ENCODE measurements at regions not wholly inside any gene's neighbourhood (a gene's known extent, or its start where the extent isn't known, plus 50 kb on each side); places are given as distances from the start of the nearest gene placed in this dataset.

DNA sequence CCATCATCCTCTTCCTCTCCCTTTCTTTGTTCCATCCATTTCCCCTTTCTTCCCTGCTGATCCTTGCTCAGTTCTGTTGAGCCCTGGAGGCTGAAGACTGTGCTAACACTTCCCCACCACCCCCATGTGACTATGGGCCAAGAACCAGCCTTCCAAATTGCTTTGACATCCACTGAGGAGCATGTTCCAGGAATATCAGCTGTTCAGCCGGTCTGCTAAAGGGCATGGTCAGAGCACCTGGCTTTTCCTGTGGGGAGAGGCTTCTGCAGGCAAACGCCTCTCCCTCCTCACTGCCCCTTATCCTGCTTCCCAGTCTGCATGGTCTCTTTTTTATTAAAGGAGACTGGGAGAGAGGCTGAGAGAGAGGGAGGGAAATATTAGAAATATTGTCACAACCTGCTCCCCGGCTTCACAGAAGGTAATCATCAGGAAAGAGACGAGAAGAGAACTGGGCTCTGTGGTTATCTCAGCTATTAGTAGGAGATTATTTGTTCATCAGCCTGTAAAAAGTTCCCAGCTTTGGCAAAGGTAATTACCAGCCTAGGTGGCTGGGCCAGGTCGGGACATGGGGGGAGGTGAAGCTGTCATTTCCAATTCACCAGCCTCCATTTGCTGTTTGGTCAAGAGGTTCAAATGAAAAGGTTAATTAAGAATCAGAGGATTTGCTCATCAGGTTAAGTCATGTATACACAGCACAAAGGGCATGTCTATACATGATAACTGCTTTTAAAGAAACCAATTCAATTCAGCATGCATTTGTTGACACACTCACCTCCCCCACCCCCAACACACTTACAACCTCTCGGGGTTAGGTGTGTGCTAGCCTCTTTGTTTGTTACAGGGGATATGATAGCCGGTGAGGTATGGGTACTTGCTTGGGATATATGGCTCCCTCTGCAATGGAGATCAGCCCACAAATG lies 83.7 kb upstream of the CRHR1 start:
- Mint-ChIP-seq H3K27ac (no peak overlapping the region), H3K27me3 (peaks cover 60% of the 10 kb centered on the region), H3K4me3 (no peak overlapping the region), H3K9me3 (no peaks in the 10 kb centered on the region), H3K36me3 (ENCODE audit: low read depth) (no peaks in the 10 kb centered on the region), H3K4me1 (ENCODE audit: low read depth) (peaks cover 5% of the 10 kb centered on the region)
- no peak for DNase-seq

DNA sequence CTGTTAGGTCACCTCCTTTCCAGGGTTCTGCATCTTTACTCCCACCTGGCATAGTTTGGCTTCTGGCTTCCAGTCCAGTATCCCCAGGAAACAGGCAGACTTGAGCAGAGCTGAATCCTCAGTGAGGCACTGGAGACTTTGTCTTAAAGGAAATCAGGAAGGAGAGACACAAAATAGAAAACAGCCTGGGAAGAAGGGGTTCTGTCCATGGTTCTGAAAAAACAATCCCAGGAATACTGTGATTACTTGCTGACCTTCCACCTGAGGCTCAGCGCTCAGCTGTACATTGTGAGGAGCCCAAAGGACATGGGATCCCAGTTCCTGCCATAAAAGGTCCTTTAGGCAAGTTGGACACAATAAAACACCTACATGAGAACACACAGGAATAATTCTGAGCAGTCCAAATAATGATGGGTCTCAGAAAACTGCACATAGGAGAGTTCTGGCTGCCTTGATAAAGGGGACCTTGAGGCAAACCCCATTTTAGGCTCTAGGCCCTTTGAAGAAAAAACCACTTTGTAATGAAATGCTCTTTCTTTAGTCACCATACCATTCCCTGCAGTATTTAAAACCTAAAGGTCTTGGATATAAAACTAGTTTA lies 81.4 kb upstream of the CRHR1 start:
- peaks cover 13% of the 10 kb centered on the region for H3K4me1 Mint-ChIP-seq (ENCODE audit: low read depth)
- DNase-seq: no peak
- H3K27ac Mint-ChIP-seq: no peak overlapping the region
- H3K9me3 Mint-ChIP-seq: no peaks in the 10 kb centered on the region
- peaks cover 55% of the 10 kb centered on the region for H3K27me3 Mint-ChIP-seq
- no peak overlapping the region for H3K4me3 Mint-ChIP-seq
- H3K36me3 Mint-ChIP-seq (ENCODE audit: low read depth): no peaks in the 10 kb centered on the region

DNA sequence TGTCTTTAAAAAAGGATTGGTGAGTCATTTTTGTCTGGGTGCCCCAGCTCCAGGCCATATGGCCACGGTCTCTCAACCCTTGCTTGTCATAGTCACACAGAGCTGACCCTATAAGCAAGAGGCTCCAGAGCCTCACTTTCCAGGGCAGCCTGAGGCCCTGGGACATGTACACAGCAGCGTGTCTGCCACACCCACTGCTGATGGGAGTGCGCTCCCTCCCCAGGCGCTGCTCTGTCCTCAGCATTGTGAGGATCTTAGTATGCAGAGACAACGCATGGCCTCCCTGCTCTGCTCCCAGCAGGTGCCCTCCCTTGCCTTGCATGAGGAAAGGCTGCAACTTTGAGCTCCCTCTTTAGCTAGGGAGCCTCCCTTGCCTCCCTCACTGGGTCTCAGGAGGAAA lies 80.8 kb upstream of the CRHR1 start:
- Mint-ChIP-seq H3K36me3 (ENCODE audit: low read depth) (no peaks in the 10 kb centered on the region), H3K27me3 (peaks cover 61% of the 10 kb centered on the region), H3K27ac (no peak overlapping the region), H3K9me3 (no peaks in the 10 kb centered on the region), H3K4me3 (no peak overlapping the region), H3K4me1 (ENCODE audit: low read depth) (peaks cover 13% of the 10 kb centered on the region)
- DNase-seq: no peak

DNA sequence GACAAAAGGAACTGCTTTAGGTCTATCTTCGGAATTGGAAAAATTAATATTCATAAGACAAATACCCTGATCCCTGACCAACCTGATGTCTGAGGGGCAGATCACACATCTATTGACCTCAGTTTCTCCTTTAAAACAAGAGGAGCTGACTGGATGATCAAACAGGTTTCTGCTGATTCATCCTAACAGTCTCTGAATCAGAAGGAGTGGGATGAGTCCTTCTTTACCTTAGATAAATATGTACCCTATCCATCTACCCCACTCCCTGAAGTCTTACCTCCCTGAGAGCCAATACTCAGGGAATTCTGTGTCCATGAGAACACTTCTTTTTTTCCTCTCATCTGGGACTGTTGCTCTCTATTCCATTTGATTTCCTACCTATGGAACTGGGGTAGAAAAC lies 80.3 kb upstream of the CRHR1 start:
- Mint-ChIP-seq H3K36me3 (ENCODE audit: low read depth) (no peaks in the 10 kb centered on the region), H3K27me3 (peaks cover 61% of the 10 kb centered on the region), H3K27ac (no peak overlapping the region), H3K4me3 (no peak overlapping the region), H3K4me1 (ENCODE audit: low read depth) (peaks cover 13% of the 10 kb centered on the region), H3K9me3 (no peaks in the 10 kb centered on the region)
- no peak for DNase-seq

DNA sequence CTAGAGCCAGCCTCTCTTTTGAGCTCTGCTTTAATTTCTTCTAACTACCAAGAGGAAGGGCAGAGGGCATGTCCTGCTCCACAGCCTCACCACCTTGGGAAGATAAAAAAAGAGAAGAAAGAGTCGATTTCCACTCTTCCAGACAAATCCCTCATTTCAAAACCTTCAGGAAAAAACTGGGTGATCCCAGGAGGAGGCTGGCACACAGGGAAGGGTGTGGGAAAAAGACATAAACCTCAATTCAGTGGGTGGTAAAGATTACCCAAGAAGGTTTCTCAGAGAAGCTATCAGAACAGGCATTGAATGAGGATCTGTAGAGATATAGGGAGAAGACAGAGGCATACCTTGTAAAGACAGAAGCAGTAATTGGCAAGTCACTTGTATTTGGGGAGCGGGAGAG lies 79.9 kb upstream of the CRHR1 start:
- peaks cover 62% of the 10 kb centered on the region for H3K27me3 Mint-ChIP-seq
- DNase-seq: no peak
- H3K27ac Mint-ChIP-seq: no peak overlapping the region

DNA sequence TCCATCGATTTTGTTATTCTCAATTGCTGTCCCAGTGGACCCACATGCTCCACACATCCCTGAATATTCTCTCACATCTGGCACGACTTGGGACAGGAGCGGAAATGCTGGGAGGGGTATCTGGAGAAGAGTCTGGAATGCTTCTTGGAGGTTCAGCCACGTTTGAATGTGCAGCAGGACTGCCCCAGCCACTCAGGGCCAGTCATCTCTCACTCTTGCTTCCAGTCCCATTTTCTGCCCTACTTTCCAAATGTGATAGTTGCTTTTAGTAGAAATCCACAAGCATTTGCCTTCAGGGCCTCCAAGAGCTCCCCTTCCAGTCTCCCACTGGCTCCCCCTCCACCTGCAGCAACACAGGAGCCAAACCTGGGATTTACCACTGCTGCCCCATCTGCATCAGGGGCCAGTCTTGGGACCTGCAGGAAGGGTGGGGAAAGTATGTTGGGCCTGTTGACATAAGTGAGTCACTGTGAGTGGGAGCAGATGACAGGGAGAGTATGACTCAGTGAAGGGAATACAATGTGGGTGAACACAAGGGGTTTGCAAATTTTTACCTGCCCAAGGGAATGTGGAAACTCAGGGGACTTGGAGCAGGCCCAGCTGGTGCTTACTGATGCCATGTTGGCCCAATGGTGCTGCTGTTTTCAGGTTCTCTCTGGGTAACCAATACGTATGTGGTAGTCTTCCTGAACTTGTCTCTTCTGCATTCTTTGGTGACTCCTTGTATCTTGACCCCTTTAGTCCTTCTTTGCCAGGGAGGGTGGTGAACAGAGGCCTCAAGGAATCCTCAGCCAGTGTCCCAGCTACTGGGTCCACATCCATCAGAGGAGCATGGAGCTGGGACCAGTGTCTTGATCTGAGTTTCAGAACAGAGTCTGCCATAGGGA lies 78.8 kb upstream of the CRHR1 start:
- H3K9me3 Mint-ChIP-seq: no peaks in the 10 kb centered on the region
- no peak overlapping the region for H3K4me3 Mint-ChIP-seq
- H3K4me1 Mint-ChIP-seq (ENCODE audit: low read depth): peaks cover 13% of the 10 kb centered on the region
- H3K27ac Mint-ChIP-seq: no peak overlapping the region
- no peaks in the 10 kb centered on the region for H3K36me3 Mint-ChIP-seq (ENCODE audit: low read depth)
- H3K27me3 Mint-ChIP-seq: peaks cover 56% of the 10 kb centered on the region
- peak; percentile 30 for DNase-seq

More for the DNA sequence above, 79.9 kb upstream of the CRHR1 start:
- H3K4me3 Mint-ChIP-seq: no peak overlapping the region
- no peaks in the 10 kb centered on the region for H3K9me3 Mint-ChIP-seq
- H3K4me1 Mint-ChIP-seq (ENCODE audit: low read depth): peaks cover 13% of the 10 kb centered on the region
- no peaks in the 10 kb centered on the region for H3K36me3 Mint-ChIP-seq (ENCODE audit: low read depth)

DNA sequence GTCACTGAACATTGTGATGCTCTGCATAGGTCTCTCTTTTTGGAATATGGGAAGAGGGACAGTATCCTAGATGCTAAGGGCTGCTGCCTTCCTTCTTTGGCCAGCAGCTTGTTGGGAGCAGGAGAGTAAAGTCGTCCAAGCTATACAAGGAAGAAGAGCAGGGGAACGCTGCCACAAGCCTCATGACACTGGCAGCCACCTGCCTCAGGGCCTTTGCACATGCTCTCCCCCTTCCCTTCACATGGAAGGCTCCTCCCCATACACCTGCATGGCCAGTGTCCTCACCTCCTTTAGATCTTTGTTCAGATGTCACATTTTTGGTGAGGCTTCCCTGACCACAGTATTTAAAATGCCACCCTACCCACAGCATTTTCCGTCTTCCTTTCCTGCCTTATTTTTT lies 78.1 kb upstream of the CRHR1 start:
- Mint-ChIP-seq H3K27ac (no peak overlapping the region), H3K36me3 (ENCODE audit: low read depth) (no peaks in the 10 kb centered on the region), H3K4me3 (no peak overlapping the region), H3K9me3 (no peaks in the 10 kb centered on the region), H3K4me1 (ENCODE audit: low read depth) (peaks cover 13% of the 10 kb centered on the region), H3K27me3 (peaks cover 53% of the 10 kb centered on the region)
- DNase-seq: no peak

DNA sequence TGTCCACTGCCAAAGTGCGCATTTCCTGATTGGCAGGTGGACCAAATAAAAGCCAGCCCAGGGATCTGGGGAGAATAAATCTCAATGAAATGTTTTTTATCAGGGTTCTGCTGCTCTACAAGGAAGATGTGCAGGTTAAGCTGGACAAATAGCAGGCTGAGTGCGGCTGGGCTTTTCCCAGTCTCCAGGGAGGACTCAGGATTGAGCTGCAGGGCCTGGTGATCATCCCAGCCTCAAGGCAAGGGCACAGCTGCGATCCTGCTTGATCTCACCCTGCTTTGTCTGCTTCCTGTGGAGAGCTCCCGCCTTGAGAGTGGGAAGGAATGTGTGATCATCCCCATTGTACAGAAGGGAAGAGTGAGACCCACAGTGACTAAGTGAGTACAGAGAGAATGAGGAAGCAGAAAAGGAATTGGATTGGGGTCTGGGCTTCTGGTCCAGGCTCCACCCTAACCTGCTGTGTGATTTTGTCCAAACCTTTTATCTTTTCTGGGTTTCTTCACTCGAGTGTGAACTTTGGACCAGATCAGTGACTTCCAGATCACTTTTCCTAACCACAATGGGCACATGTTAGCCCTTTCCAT lies 75.3 kb upstream of the CRHR1 start:
- Mint-ChIP-seq H3K36me3 (ENCODE audit: low read depth) (no peaks in the 10 kb centered on the region), H3K9me3 (no peaks in the 10 kb centered on the region), H3K4me3 (no peak overlapping the region), H3K4me1 (ENCODE audit: low read depth) (peaks cover 13% of the 10 kb centered on the region), H3K27ac (no peak overlapping the region), H3K27me3 (peaks cover 44% of the 10 kb centered on the region)
- DNase-seq: no peak

DNA sequence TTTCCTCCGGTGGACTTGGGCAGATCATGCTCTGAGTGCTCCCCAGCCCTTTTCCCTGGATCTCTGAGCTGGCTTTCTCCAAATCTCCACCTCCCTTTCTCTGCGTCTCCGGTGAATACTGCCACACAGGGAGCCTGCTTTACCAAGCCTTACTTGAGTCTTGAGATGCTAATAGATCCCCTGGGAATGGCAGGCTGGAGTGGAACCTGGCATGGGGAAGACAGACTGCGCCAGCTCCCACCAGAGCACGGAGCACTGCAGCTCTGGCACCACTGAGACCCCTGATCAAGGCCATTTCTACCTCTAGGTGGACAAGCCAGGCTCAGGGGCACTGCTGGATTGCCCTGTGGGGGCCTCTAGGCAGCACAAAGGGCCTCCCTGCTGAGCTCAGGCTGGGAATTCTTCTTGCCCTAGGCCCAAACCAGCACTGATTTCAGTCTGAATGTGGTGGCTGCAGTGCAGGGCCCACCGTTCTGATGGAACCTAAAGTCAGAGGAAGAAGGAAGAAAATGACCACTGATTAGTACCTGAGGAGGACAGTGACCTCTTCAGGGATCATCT lies 74.3 kb upstream of the CRHR1 start:
- no peak overlapping the region for H3K27ac Mint-ChIP-seq
- no peak overlapping the region for H3K4me3 Mint-ChIP-seq
- H3K9me3 Mint-ChIP-seq: no peaks in the 10 kb centered on the region
- H3K4me1 Mint-ChIP-seq (ENCODE audit: low read depth): peaks cover 13% of the 10 kb centered on the region
- no peaks in the 10 kb centered on the region for H3K36me3 Mint-ChIP-seq (ENCODE audit: low read depth)
- DNase-seq: no peak
- H3K27me3 Mint-ChIP-seq: peaks cover 37% of the 10 kb centered on the region

DNA sequence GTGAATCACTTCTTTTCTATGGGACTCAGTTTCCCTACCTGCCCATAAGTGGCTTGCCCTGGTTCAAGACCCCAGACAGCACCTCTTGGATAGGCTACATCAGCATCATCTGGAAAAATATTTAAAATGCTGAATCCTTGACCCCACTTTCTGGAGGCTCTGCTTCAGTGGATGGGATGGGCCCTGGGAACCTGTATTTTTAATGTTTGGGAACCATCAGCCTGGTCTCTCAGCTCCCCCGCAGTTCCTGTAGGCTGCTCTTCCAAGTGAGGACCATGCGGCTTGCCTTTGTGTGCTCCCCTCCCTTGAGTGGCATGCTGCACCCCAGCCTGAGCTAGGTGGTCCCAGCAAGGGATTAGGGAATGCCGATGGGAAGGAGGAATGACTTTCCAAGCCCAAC lies 68.3 kb upstream of the CRHR1 start:
- no peaks in the 10 kb centered on the region for H3K36me3 Mint-ChIP-seq (ENCODE audit: low read depth)
- no peak overlapping the region for H3K27ac Mint-ChIP-seq
- H3K4me1 Mint-ChIP-seq (ENCODE audit: low read depth): no peaks in the 10 kb centered on the region
- peaks cover 35% of the 10 kb centered on the region for H3K27me3 Mint-ChIP-seq
- no peaks in the 10 kb centered on the region for H3K9me3 Mint-ChIP-seq
- no peak for DNase-seq
- no peak overlapping the region for H3K4me3 Mint-ChIP-seq

DNA sequence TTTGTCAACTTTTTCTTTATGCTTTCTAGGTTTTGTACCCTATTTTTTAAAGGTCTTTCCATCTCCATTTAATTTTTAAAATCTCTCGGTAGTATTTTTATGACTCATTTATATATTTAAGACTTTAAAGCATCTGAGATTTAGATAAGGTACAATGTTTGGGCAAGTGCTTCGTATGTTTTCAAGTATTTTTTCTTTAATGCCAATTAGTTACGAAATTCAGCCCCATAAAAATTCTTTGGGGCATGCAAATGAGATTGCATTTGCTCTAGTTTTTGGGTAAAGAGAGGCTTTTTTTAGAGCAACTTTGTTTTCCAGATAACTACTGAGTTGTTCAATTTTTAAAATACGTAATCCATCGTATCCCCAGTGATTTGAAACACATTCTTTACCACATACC lies 65.3 kb upstream of the CRHR1 start:
- Mint-ChIP-seq H3K4me3 (no peak overlapping the region), H3K4me1 (ENCODE audit: low read depth) (no peaks in the 10 kb centered on the region), H3K9me3 (peaks cover under 1% of the 10 kb centered on the region), H3K27me3 (peaks cover 41% of the 10 kb centered on the region), H3K27ac (no peak overlapping the region), H3K36me3 (ENCODE audit: low read depth) (no peaks in the 10 kb centered on the region)
- no peak for DNase-seq

DNA sequence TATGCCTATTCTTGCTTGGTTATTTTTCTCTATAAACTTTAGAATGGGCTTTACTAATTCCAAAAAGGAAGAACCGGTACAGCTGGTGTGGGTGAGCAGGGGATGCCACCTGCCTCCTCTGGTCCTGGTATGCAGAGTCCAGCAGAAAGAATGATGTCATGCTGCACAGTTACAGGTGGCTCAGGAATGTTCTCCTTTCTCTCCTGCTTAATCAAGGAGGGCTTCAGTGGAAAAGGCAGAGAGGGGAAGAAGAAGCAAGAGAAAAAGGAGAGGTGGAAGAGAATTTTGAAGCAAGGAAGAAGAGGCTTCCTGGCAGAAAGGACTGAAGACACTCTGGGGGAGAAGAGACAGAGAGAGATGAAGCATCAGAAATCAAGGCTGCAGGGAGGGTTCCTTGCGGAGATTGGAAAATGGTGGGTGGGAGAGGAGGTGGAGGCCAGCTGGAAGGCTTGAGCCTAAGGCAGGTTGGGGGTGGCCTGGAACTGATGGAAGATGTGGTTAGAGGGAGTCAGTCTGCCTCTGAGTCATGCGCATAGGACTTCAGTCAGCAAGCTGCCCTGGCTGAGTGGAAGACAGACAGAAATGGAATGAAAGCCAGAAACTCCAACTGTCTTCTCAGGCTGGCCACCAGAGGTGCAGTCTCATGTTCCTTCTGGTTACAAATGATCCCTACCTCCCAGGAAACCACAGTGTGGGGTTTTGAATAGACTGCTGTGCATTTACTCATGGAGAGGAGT lies 64.6 kb upstream of the CRHR1 start:
- no peak overlapping the region for H3K4me3 Mint-ChIP-seq
- DNase-seq: no peak
- peaks cover 4% of the 10 kb centered on the region for H3K9me3 Mint-ChIP-seq
- H3K27me3 Mint-ChIP-seq: peaks cover 44% of the 10 kb centered on the region
- H3K36me3 Mint-ChIP-seq (ENCODE audit: low read depth): no peaks in the 10 kb centered on the region
- no peak overlapping the region for H3K27ac Mint-ChIP-seq
- H3K4me1 Mint-ChIP-seq (ENCODE audit: low read depth): no peaks in the 10 kb centered on the region

DNA sequence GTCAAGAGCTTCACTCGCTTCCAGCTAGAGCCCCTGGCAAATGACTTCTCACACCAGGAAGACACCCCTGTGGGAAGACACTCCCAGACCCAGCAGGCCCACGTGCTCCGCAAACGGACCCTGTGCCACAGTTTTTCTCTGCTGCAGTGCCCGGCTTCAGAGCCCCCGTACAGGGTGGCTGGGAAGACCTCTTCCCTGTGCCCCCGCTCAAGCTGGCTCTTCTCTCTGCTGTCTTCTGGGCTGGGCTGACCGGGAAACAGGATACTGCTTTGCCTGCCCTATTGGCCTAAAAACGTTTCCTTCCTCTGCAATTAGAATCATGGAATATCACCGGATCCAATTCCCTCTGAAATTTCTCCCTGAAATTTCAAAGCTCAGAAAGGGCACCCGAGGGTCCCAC lies 63.7 kb upstream of the CRHR1 start:
- Mint-ChIP-seq H3K4me1 (ENCODE audit: low read depth) (no peaks in the 10 kb centered on the region), H3K27me3 (peaks cover 50% of the 10 kb centered on the region), H3K36me3 (ENCODE audit: low read depth) (no peaks in the 10 kb centered on the region), H3K9me3 (peaks cover 8% of the 10 kb centered on the region), H3K4me3 (no peak overlapping the region), H3K27ac (no peak overlapping the region)
- DNase-seq: no peak

DNA sequence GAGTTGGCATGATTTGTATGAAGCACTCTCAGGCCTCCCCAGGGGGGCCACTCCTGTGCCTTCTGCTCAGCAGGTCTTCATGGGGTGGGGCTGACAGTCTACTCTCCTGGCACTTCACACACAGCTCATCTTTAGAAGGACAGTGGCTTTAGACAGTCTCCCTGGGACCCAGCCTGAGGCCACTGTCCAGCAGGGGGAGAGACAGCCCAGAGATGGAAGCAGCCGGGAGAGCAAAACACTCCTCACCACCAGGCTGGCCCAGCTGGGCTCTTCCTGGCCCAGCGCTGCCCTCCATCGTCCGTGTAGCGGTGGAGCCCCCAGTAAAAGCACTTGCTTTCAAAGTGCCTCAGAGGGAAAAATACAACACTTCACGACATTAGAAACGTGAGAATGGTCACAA lies 62.0 kb upstream of the CRHR1 start:
- DNase-seq: no peak
- Mint-ChIP-seq H3K36me3 (ENCODE audit: low read depth) (no peaks in the 10 kb centered on the region), H3K9me3 (peaks cover 8% of the 10 kb centered on the region), H3K4me3 (no peak overlapping the region), H3K27ac (no peak overlapping the region), H3K4me1 (ENCODE audit: low read depth) (no peaks in the 10 kb centered on the region), H3K27me3 (peaks cover 56% of the 10 kb centered on the region)
